Adrenal gland (tissue), 5 donors: ENCODE measurements at regions not wholly inside any gene's neighbourhood (a gene's known extent, or its start where the extent isn't known, plus 50 kb on each side); places are given as distances from the start of the nearest gene placed in this dataset.

Experiments
- CTCF ChIP-seq, 6 experiments: fragments of 450-650 bp in 4 of 6; fragments of 200-600 bp in 2 of 6; sonication (generic) in 1 of 6; IDR thresholded peaks; 1 replicate in 5 of 6; 2 replicates in 1 of 6; pipeline versions ENCODE4 v1.5.1 to v1.8.0; 2016 to 2021; ENCODE audit warnings: antibody characterized with exemption in 6 of 6, mild to moderate bottlenecking in 2 of 6, moderate library complexity in 1 of 6
- POLR2A ChIP-seq, 2 donors: fragments of 450-650 bp; IDR thresholded peaks; one replicate each; pipeline ENCODE4 v1.6.1; 2017; ENCODE audit warnings: antibody characterized with exemption in 2 of 2, mild to moderate bottlenecking in 2 of 2, moderate library complexity in 1 of 2
- donor health status: DM: no; HTN: no; CAD: no.

GRCh38 chr14:89550821-89551220 lies 133.8 kb upstream of the FOXN3 start:
- no peak for TF ChIP-seq CTCF (IDR thresholded peaks at IDR 0.05)
- no peak for TF ChIP-seq POLR2A (IDR thresholded peaks at IDR 0.05)
